A549 (cell line): ENCODE measurements at regions not wholly inside any gene's neighbourhood (a gene's known extent, or its start where the extent isn't known, plus 50 kb on each side); places are given as distances from the start of the nearest gene placed in this dataset.

Source experiments
- ATAC-seq, 2 experiments: fragments of 200-7000 bp in 1 of 2; fragments of >200 bp in 1 of 2; cut with Nextera tagmentation in 1 of 2; cut with Tn5 transposase in 1 of 2; 3 replicates each; pipeline versions ENCODE4 v1.8.0 to v1.9.1; 2018 to 2020; ENCODE audit warnings: mild to moderate bottlenecking in 1 of 2, moderate library complexity in 1 of 2
- CTCF ChIA-PET: fragments of 300-600 bp; sonication (Branson Sonifier 250); formaldehyde crosslinking; extraction: SDS; loops from one replicate; lab custom pipeline; 2021; ENCODE audit warnings: antibody characterized with exemption, inconsistent platforms; lab: Yijun Ruan, JAX
- POLR2A ChIA-PET: fragments of 350-600 bp; formaldehyde crosslinking; extraction: SDS; loops from one replicate; lab custom pipeline; 2021; ENCODE audit warnings: antibody characterized with exemption, inconsistent platforms; lab: Yijun Ruan, JAX
- DNase-seq, 2 experiments: peaks; one replicate each; pipeline versions ENCODE4 v3.0.0 to v3.0.0-alpha.2; 2011 to 2016; ENCODE audit warnings: low read depth in 1 of 2, low spot score in 1 of 2
- FAIRE-seq: peaks from 2 replicates; lab custom pipeline; 2011; peaks lifted over from hg19 to GRCh38; lab: Jason Lieb, UNC
- H3K27ac ChIP-seq, 2 experiments: fragments of >200 bp; sonication (Bioruptor Twin); formaldehyde crosslinking; 3 replicates each; pipeline ENCODE4 v1.5.1; 2016 to 2017
- H3K4me1 ChIP-seq: fragments of >200 bp; sonication (Bioruptor Twin); formaldehyde crosslinking; 3 replicates; pipeline ENCODE4 v1.6.1; 2016
- H3K4me2 ChIP-seq: fragments of >200 bp; sonication (Bioruptor Twin); formaldehyde crosslinking; 3 replicates; pipeline ENCODE4 v1.6.1; 2016
- H3K4me3 ChIP-seq: fragments of >200 bp; sonication (Bioruptor Twin); formaldehyde crosslinking; 3 replicates; pipeline ENCODE4 v1.5.1; 2016
- H3K9me3 ChIP-seq: fragments of >200 bp; sonication (Bioruptor Twin); formaldehyde crosslinking; 3 replicates; pipeline ENCODE4 v1.6.1; 2016
- BCL3 ChIP-seq: fragments of >200 bp; sonication (Bioruptor Twin); formaldehyde crosslinking; IDR thresholded peaks from 3 replicates; pipeline ENCODE4 v1.6.1; 2016
- CBX8 ChIP-seq: fragments of 200-600 bp; sonication (generic); IDR thresholded peaks from 2 replicates; pipeline ENCODE4 v1.6.1; 2016
- CHD4 ChIP-seq: fragments of 200-600 bp; sonication (generic); IDR thresholded peaks from 2 replicates; pipeline ENCODE4 v1.6.1; 2016; ENCODE audit warnings: antibody characterized with exemption, mild to moderate bottlenecking, borderline replicate concordance
- FOSB ChIP-seq: fragments of 250-450 bp; sonication (Bioruptor Pico); IDR thresholded peaks from 2 replicates; pipeline ENCODE4 v1.5.0; 2020; ENCODE audit warnings: mild to moderate bottlenecking, moderate library complexity
- FOXS1 ChIP-seq: fragments of 250-450 bp; sonication (Bioruptor Pico); IDR thresholded peaks from 2 replicates; pipeline ENCODE4 v1.5.0; 2020; ENCODE audit warnings: mild to moderate bottlenecking, moderate library complexity
- HEYL ChIP-seq: fragments of 250-450 bp; sonication (Bioruptor Pico); IDR thresholded peaks from 2 replicates; pipeline ENCODE4 v1.8.0; 2021; ENCODE audit warnings: mild to moderate bottlenecking, moderate library complexity
- HOXB13 ChIP-seq: fragments of 250-450 bp; sonication (Bioruptor Pico); IDR thresholded peaks from 2 replicates; pipeline ENCODE4 v1.5.0; 2020; ENCODE audit warnings: low read depth, mild to moderate bottlenecking, moderate library complexity
- JUNB ChIP-seq: fragments of >200 bp; sonication (Bioruptor Twin); formaldehyde crosslinking; IDR thresholded peaks from 2 replicates; pipeline ENCODE4 v1.6.1; 2016
- KDM1A ChIP-seq: fragments of 200-600 bp; sonication (generic); IDR thresholded peaks from 2 replicates; pipeline ENCODE4 v1.6.1; 2016; ENCODE audit warnings: low read depth, mild to moderate bottlenecking
- KDM5A ChIP-seq: fragments of 200-600 bp; sonication (generic); IDR thresholded peaks from 2 replicates; pipeline ENCODE4 v1.6.1; 2016; ENCODE audit warnings: antibody characterized with exemption, mild to moderate bottlenecking
- MAFK ChIP-seq: fragments of 450-650 bp; IDR thresholded peaks from 2 replicates; pipeline ENCODE4 v1.6.1; 2014; ENCODE audit not compliant: partially characterized antibody
- PHF8 ChIP-seq: fragments of 200-600 bp; sonication (generic); IDR thresholded peaks from 2 replicates; pipeline ENCODE4 v1.6.1; 2016; ENCODE audit warnings: low read depth, mild to moderate bottlenecking, antibody characterized with exemption, moderate library complexity, borderline replicate concordance
- RAD21 ChIP-seq, 2 experiments: fragments of >200 bp in 1 of 2; sonication (Bioruptor Twin) in 1 of 2; formaldehyde crosslinking in 1 of 2; IDR thresholded peaks in 1 of 2; conservative IDR thresholded peaks in 1 of 2; 2 replicates in 1 of 2; 3 replicates in 1 of 2; pipeline ENCODE4 v1.6.1; 2012 to 2018; ENCODE audit warnings: inconsistent platforms in 1 of 2
- REST ChIP-seq: fragments of 200-600 bp; sonication (generic); IDR thresholded peaks from 2 replicates; pipeline ENCODE4 v1.6.1; 2016; ENCODE audit warnings: antibody characterized with exemption, mild to moderate bottlenecking, moderate library complexity
- SMC3 ChIP-seq: fragments of >200 bp; sonication (Bioruptor Twin); formaldehyde crosslinking; IDR thresholded peaks from 3 replicates; pipeline ENCODE4 v1.6.1; 2018; ENCODE audit warnings: inconsistent platforms
- ZC3H11A ChIP-seq: fragments of 450-650 bp; IDR thresholded peaks from 2 replicates; pipeline ENCODE4 v1.6.1; 2014; ENCODE audit warnings: antibody characterized with exemption, mild to moderate bottlenecking
- ZFP36 ChIP-seq: fragments of 450-650 bp; IDR thresholded peaks from 2 replicates; pipeline ENCODE4 v1.6.1; 2014; ENCODE audit warnings: borderline replicate concordance; ENCODE audit not compliant: partially characterized antibody
- ZSCAN20 ChIP-seq: fragments of 250-450 bp; sonication (Bioruptor Pico); IDR thresholded peaks from 2 replicates; pipeline ENCODE4 v1.8.0; 2022; ENCODE audit warnings: mild to moderate bottlenecking, moderate library complexity
- WGBS: methylation state at CpG from one replicate; pipeline ENCODE4 v1.1.6; 2017; ENCODE audit errors: missing lambda C conversion rate; 5-methylcytosine and 5-hydroxymethylcytosine counted together
- TF ChIP-seq, protein P1 (sequence below): IDR thresholded peaks from 2 replicates; pipeline ENCODE4 v1.6.1; 2012
- TF ChIP-seq, protein P2 (sequence below): IDR thresholded peaks from 2 replicates; pipeline ENCODE4 v1.6.1; 2012; ENCODE audit warnings: low read depth, borderline replicate concordance
- TF ChIP-seq, protein P3 (sequence below): IDR thresholded peaks from 2 replicates; pipeline ENCODE4 v1.6.1; 2012

- DNase-seq (no peak), FAIRE-seq (no peak), ATAC-seq (no peak)
- H3K27ac ChIP-seq = no peak overlapping the region
- 25% methylated on average over 1 of the region's 1 CpG for WGBS
- no peak for TF ChIP-seq SMC3
- no peak for TF ChIP-seq KDM1A
- TF ChIP-seq KDM5A = no peak
- TF ChIP-seq JUNB = no peak
- no peak for TF ChIP-seq REST
- no peak for TF ChIP-seq BCL3
- TF ChIP-seq, protein P1, sequence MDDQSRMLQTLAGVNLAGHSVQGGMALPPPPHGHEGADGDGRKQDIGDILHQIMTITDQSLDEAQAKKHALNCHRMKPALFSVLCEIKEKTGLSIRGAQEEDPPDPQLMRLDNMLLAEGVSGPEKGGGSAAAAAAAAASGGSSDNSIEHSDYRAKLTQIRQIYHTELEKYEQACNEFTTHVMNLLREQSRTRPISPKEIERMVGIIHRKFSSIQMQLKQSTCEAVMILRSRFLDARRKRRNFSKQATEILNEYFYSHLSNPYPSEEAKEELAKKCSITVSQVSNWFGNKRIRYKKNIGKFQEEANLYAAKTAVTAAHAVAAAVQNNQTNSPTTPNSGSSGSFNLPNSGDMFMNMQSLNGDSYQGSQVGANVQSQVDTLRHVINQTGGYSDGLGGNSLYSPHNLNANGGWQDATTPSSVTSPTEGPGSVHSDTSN = no peak
- no peak for TF ChIP-seq CBX8
- no peak for TF ChIP-seq HOXB13 (CRISPR knock-in tag)
- TF ChIP-seq RAD21 (conservative IDR thresholded peaks at IDR 0.05 in 1 of 2, IDR thresholded peaks at IDR 0.05 in 1 of 2) = no peak
- no peak for TF ChIP-seq FOSB (CRISPR knock-in tag)
- TF ChIP-seq PHF8 = no peak
- no peak for TF ChIP-seq FOXS1 (CRISPR knock-in tag)
- no peak overlapping the region for H3K4me3 ChIP-seq
- no peaks in the 10 kb centered on the region for H3K9me3 ChIP-seq
- H3K4me1 ChIP-seq = no peaks in the 10 kb centered on the region
- POLR2A ChIA-PET = no interaction called here
- H3K4me2 ChIP-seq = no peak overlapping the region
- CTCF ChIA-PET = no interaction called here
Measured at GRCh38 chr18:43192408-43192807, 76.9 kb upstream of the RIT2 start.

DNA sequence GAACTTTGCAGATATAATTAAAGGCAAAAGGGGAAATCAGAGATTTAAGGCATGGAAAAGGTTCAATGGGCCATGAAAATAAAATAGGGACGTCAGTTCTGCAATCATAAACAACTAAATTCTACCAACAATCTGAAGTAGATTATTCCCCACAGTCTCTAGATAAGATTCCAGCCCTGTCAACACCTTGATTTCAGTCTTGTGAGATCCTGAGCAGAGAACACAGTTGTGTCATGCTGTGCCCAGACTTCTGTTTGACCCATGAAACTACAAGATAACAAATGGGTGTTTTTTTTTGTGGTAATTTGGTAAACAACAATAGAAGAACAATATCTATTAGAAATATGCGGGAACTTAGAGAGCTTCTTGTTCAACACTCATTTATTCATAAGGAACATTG is 66.2 kb upstream of the RIT2 start:
- no peak overlapping the region for H3K27ac ChIP-seq
- TF ChIP-seq, protein P2, sequence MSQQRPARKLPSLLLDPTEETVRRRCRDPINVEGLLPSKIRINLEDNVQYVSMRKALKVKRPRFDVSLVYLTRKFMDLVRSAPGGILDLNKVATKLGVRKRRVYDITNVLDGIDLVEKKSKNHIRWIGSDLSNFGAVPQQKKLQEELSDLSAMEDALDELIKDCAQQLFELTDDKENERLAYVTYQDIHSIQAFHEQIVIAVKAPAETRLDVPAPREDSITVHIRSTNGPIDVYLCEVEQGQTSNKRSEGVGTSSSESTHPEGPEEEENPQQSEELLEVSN = no peak
- no peak for TF ChIP-seq HEYL (CRISPR knock-in tag)
- no peak for TF ChIP-seq ZFP36
- no peak for TF ChIP-seq ZSCAN20 (CRISPR knock-in tag)
- TF ChIP-seq CHD4 = no peak
- TF ChIP-seq MAFK = no peak
- TF ChIP-seq, protein P3, sequence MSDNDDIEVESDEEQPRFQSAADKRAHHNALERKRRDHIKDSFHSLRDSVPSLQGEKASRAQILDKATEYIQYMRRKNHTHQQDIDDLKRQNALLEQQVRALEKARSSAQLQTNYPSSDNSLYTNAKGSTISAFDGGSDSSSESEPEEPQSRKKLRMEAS = no peak
- TF ChIP-seq ZC3H11A = no peak
- TF ChIP-seq BCL3 = no peak
- ChIA-PET CTCF (no interaction called here), POLR2A (no interaction called here)
- 3% methylated on average over 2 of the region's 2 CpGs for WGBS
- no peaks in the 10 kb centered on the region for H3K9me3 ChIP-seq
- ATAC-seq (no peak), FAIRE-seq (no peak), DNase-seq (no peak)
- H3K4me1 ChIP-seq = no peaks in the 10 kb centered on the region
- no peak overlapping the region for H3K4me3 ChIP-seq
- no peak overlapping the region for H3K4me2 ChIP-seq
